Amygdala (tissue), 56 donors: ENCODE measurements at regions not wholly inside any gene's neighbourhood (a gene's known extent, or its start where the extent isn't known, plus 50 kb on each side); places are given as distances from the start of the nearest gene placed in this dataset.

Experiments
- DNase-seq, 56 donors: peaks; one replicate each; lab custom pipeline; 2025; lab: John Stamatoyannopoulos, UW

DNA sequence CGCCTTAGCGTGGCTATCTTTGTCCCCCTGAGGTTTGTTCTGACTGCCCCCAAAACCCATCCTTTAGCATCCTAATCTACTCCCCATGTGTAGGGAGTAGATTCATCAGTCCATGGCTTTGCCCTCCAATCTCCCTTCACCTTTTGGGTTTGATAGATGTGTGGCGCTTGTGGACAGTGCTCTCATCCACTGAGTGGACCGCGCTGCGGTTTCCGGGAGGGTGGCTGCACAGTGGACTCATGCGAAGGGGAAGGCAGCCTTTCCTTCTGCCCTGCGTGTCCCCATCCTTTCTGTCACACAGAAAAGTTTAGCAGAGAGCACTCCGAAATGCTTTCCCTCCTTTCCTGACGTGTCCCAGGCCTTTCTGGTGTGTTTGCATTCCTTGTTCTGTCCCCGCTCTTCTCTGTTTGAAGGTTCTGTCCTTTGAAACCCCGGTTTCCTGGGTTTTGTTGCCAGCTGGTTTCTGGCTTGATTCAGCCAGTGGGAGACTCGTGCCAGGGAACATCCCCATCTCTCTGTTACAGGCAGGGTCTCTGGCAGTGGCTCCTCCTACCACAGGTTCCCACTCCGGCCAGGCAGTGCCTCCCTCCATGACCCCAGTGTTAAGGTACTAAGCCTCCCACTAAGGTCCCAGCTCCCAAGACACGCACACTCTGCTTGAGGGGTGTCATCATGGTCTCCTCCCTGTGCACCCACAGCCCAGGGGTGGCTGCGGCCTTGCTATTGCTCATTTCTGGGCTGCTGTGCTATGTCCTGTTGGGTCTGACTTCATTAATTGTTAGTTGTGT is 547.7 kb upstream of the DPP6 start:
- no peak for DNase-seq

- DNase-seq, result no peak
Measured at GRCh38 chr7:153507885-153508284, 544.3 kb upstream of the DPP6 start.

DNA sequence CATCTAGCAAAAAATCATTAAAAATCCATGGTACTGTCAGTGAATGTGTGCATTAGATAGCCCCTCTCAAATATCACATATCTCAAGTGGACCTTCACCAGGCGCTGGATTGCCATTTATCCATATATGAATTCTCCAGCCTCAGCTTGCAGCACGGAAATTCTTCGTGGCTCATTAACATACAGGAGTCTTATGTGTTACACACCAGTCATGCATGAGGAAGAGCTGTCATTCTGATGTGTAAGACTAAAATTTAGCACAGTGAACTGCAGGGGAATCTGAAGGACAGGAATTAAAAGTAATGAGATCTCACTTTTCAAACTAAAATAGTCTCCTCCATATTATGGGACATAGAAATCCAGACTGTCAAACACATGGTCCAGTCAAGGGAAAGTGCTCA is 542.4 kb upstream of the DPP6 start:
- DNase-seq, result no peak

DNA sequence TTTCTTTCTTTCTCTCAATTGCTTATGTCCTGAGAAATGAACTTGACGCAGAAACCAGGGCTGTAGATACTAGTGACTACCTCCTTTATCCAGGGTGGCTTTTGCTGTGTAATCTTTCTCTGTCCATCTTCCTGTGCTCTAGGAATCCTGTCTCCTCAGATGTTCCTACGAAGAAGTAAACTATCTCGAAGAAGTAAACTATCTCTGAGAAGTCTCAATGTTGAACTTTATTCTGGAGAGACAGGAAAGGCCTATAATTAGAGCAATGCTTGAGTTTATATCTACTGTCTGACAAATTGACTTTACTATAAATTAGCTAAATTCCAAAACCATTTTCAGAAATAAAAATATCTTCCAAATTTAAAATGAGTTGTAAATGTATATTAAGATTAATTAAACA is 541.5 kb upstream of the DPP6 start:
- no peak for DNase-seq

- DNase-seq, result no peak
Measured at GRCh38 chr7:153514032-153514431, 538.2 kb upstream of the DPP6 start.

DNA sequence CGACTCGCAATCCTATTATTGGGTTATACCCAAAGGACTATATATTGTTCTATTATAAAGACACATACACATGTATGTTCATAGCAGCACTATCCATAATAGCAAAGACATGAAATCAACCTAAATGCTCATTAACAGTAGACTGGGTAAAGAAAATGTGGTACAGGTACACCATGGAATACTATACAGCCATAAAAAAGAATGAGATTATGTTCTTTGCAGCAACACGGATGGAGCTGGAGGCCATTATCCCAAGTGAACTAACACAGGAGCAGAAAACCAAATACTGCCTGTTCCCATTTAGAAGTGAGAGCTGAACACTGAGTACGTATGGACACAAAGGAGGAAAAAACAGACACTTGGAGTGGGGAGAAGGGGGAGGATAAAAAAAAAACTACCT is 536.8 kb upstream of the DPP6 start:
- no peak for DNase-seq

- DNase-seq, result no peak
Measured at GRCh38 chr7:153518201-153518984, 533.8 kb upstream of the DPP6 start.

DNA sequence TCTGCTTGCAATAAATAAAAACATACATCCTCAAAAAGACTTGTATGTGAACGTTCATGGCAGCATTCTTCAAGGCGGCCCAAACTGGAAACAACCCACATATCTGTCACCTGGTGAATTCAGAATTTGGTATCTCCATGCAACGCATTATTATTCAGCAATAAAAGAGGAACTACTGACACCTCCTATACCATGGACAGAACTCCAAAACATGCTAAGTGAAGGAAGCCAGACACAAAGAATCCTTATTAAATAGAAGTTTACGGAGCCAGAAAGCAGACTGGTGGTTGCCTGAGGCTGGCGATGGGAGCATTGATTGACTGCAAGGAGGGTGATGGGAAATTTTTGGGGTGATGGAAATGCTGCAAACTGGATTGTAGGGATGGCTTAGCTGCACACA is 530.8 kb upstream of the DPP6 start:
- no peak for DNase-seq

GRCh38 chr7:153522261-153522660 is 529.9 kb upstream of the DPP6 start:
- DNase-seq, result no peak

DNA sequence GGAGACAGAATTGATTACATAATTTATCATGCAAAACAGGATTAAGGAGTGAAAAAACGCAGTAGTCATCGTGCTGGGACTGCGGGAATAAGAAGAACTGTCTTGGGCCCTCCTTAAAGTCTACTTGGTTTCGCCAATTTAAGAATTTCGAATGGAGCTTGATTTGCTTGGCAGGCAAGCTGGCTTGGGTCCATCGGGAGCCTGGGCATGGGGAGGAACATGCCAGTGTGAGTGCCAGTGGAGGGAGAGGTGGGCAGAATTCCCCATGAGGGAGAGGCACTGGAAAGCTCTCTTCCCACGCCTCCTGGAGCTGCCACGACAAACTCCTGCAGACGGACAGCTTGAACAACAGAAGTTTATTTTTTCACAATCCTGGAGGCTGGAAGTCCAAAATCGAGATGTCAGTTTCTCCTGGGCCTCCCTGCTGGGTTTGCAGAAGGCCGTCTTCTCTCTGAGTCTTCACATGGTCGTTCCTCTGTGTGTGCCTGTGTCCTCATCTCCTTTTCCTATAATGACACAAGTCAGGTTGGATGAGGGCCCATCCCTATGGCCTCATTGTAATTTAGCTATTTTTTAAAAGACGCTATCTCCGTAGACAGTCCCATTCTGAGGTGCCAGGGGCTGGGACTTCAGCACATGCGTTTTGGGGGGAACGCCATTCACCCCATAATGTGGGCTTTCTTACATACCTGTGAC is 528.7 kb upstream of the DPP6 start:
- peak in 43 of 56 donors; percentile 1 to 75 (median 31) for DNase-seq

GRCh38 chr7:153524070-153524601 is 528.1 kb upstream of the DPP6 start:
- DNase-seq, result peak in 51 of 56 donors; percentile 9 to 87 (median 48)

- DNase-seq, result no peak
Measured at GRCh38 chr7:153529100-153529499, 523.1 kb upstream of the DPP6 start.

DNA sequence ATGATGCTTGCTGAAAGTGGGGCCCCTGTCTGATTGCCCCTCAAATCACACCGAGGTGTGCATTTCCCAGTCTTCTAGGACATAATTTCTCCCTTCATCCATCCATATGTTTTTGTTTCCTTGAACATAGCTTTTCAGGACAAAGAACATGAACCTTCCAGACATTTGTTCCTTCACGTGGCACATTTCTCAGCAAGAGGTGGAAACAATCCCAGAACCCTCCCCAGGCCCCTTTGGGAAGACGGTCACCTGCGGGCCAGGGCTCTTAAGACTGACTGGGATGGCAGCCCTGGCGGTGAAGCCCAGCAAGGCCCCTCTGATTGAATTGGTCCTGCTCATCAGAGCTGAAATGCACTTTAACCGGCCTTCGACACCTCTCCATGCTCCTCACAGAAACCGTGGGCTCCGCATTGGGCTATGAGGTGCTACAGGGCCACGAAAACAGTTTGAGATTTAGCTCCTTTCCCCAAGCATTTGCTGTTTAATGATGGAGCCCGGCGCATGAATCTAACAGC is 522.5 kb upstream of the DPP6 start:
- no peak for DNase-seq

- DNase-seq, result peak in 1 of 56 donors; percentile 10
Measured at GRCh38 chr7:153530441-153530840, 521.8 kb upstream of the DPP6 start.

- no peak for DNase-seq
Measured at GRCh38 chr7:153532326-153532725, 519.9 kb upstream of the DPP6 start.

DNA sequence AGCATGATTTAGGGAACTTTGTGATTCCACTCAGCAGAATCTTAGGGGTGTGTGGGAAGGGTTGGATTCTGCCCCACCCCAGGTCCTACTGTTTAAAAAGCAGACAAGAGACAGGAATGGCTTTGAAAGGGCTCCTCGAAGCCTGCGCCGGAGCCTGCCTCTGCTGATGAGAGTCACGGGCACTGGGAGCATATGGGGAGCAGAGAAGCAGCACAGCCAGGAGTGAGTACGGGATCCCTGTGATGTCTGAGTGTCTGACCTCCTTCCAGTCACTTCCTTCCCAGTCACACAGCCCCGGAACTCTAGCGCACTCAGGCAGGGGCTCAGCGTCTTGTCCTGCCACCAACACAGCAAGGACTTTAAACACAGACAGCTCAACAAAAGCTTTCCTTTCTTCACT is 514.9 kb upstream of the DPP6 start:
- no peak for DNase-seq

- no peak for DNase-seq
Measured at GRCh38 chr7:153541903-153542302, 510.3 kb upstream of the DPP6 start.

DNA sequence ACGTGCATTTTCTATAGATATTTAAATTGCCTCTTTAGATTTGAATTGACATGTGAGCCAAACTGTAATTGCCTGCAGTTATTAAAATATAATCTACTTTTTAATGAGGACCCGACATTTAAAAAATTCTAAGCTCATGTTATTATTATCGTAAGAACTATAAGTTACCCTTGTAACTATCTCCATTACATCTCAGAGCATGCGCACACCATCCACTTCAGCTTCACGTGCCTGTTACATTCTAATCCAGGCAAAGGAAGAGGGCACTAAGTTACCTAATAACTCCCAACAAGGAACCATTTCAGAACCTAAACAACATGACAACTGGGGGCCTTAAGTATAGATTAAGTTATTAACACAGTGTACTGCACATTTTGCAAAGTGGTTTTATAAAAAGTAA is 509.0 kb upstream of the DPP6 start:
- DNase-seq, result no peak

- DNase-seq, result no peak
Measured at GRCh38 chr7:153550173-153550572, 502.0 kb upstream of the DPP6 start.

DNA sequence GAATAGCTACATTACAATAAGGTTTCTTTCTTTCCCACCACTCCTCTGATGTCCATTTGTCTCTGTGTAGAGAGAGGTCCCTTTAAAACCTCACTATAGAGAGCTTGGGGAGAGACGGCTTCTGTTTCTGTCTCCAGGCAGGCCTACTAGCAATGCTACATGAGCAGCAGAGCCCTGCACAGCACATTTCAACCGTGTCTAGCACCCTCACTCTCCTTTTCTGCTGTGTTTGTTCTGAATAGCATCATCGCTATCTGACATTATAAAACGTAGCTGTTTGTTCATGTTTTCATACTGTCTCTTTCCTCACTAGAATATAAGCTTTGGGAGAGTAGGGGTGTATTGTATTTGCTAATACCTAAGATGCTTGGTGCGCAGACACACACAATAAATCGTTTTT is 487.8 kb upstream of the DPP6 start:
- no peak for DNase-seq

DNA sequence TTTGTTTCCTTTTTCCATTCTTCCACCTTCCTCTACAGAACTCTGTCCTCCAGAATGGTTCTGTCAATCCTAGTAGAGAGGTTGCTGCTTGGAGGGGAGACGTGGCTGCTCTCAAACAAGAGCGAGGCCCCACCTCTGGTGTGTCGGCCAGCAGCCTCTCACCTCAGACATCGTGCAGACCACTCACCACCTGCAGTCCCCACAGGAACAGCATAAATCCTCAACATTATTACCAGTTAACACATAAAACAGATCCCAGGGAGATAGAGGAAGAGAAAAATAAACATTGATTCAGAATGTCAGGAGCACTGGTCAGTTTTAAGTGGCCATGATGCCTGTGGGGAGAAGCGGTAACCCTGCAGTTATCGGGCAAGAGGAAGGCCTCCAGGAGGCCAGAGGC is 485.9 kb upstream of the DPP6 start:
- DNase-seq, result no peak
